ENCODE measurements at regions not wholly inside any gene's neighbourhood (a gene's known extent, or its start where the extent isn't known, plus 50 kb on each side); places are given as distances from the start of the nearest gene placed in this dataset.
"Not testable (repeated sequence)": the region's sequence is repeated elsewhere in the genome, so short reads cannot be mapped to it uniquely, and the experiment has no call there.

DNA sequence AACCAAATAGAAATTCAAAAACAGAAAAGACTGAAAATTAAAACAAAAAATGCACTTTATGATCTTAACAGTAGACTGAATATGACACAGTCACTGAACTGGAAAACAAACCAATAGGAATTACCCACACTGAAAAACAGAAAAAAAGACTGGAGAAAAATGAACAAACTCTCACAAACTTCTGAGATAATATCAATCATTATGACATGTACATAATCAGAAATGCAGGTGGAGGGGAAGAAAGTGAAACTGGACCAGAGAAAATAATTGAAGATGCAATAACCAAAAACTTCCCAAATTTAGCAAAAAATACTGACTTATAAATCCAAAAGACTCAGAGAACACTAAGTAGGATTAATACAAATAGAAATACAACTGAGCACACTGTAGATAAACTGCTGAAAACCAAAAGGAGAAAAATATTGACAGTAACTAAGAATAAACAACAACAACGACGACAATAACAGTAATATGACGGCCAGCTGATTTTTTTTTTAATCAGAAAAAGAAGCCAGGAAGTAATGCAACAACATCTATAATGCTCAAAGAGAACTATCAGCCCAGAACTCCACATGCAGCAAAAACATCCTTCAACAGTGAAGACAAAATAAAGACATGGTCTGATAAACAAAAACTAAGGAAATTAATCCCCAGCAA, 108.1 kb downstream of the ZFAND4 start:
- DNase-seq (ENCODE audit: low read depth): no peak

DNA sequence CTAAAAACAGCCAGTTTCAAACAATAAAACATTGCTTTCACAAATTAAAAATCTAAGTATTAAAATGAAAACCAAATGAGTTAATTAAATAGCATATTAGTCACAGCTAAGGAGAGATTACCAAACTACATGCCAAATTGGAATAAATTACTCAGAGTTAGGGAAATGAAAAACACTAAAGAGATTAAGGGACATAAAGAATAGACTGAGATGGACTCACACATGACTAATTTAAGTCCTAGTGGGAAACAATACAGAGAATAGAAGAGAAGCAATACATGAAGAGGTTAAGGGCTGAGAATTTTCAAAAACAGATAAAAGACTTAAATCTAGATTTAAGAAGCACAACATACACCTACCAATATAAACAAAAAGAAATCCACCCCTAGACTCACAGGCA, 110.6 kb downstream of the ZFAND4 start:
- no peak for DNase-seq (ENCODE audit: low read depth)

DNA sequence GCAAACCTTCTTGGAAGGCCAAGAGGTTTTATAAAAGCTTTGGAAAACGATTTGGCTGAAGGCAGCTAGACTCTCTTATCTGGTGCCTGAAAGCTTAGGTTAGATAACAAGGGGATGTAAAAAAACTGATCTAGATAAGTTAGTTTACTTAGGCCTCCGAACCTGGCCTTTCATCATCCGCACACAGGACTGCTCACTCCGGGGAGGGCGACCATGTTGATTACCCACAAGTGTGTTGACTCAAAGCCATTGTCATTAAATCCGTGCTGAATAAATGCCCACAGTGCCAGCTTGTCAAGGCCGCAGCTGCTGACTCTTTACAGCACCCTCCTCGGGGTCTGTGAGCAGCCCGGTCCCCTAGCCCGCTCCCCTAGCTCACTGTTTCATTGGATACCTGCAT, 112.3 kb downstream of the ZFAND4 start:
- no peak for DNase-seq (ENCODE audit: low read depth)

DNA sequence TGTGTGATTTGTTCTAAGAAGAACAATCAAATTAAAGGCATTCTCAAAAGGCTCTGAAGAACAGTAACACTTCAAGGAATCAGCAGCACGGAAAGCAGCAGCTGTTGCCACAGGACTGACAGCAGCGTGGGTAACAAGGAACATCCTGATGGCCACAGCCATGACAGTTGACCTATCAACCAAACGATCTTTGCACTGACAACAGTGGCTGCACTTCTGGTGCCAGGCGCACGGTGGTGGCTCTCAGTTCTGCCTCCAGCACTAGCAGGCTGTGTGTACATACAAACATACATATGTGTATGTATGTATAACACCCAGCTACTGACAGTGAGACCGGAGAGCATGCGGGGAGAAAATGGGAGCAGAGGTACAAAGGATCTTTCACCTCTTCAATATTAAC, 114.1 kb downstream of the ZFAND4 start:
- DNase-seq (ENCODE audit: low read depth): peak; percentile 45

DNA sequence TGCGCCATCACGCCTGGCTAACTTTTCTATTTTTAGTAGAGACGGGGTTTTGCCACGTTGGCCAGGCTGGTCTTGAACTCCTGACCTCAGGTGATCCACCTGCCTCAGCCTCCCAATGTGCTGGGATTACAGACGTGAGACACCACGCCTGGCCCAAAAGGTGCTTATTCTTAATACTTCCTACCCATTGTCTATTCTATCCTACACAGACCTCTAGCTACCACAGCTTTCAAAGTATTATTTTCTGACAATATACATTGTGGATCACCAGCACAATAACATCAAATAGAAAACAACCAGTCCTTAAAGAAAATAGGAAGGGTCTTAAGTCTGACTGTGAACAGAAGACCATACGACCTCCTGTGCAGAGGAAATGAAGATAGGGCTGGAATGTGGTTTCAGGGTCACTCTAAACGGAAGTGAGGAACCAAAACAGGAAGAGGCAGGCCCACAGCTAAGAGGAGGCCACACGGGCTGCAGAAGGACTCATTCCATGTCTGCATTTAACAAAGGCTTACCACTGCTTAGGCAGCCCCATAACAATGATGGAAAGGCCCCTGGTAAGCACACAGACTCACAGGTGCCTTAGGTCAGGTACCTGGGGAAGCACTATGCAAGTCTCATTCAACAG, 115.2 kb downstream of the ZFAND4 start:
- DNase-seq (ENCODE audit: low read depth): no peak

DNA sequence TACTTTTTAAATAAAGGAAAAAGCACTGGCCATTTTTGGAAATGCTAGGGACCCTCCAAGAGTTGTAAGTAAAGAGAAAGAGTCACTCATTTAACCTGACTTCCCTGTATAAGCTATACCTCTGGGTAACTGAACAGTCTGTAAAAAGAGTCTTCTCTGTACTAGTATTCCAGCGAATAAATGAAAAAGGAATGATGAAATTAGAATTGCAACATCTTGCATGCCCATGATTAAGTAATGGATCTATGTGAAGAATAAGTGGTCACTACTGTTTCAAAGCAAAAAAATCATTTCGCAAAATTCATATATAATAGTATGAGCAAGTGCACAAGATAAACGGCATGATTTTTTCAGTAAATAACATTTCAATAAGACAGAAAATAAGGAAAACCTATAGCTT, 116.8 kb downstream of the ZFAND4 start:
- no peak for DNase-seq (ENCODE audit: low read depth)

DNA sequence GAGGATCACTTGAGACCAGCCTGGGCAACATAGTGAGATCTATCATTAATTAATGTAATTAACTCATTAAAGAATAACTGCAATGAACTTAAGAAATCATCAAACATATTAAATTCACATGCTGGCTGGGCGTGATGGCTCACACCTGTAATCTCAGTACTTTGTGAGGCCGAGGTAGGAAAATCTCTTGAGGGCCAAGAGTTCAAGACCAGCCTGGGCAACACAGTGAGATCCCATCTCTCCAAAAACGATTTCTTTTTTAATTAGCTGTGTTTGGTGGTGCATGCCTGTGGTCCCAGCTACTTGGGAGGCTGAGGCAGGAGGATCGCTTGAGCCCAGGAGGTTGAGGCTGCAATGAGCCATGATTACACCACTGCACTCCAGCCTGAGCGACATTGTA, 117.2 kb downstream of the ZFAND4 start:
- not testable (repeated sequence) for DNase-seq (ENCODE audit: low read depth)

DNA sequence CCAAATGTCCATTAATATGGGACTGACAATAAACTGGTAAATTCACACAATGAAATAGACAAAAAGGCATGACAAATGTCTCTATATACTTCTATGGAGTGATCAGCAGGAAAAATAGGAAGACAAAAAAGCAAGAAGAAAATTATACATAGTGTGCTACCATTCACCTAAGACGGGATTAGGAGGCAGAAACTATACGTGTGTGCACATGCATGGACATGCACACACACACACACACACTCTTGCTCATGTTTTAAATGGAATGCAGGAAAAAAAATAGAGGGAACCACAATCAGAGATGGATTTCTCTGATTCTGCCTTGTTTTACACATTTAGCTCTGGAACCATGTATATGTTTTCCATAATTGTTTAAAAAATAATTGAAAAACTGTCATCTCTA, 119.0 kb downstream of the ZFAND4 start:
- DNase-seq (ENCODE audit: low read depth): no peak

DNA sequence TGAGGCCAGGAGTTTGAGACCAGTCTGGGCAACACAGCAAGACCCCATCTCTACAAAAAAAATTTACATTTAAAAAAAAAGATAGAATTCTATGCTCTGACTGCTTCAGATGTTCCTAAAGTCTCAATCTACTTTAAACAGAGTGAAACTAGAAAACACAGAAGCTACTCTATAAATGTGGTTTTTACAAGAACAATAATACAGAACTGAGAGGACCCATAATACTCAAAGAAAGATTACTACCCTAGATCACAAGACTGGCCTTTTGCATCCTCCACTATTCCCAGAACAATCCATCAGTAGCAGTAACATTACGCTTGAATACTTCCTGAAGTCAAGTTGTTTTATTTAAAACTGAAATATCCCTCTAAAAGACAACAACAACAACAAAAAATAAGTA, 119.4 kb downstream of the ZFAND4 start:
- no peak for DNase-seq (ENCODE audit: low read depth)

DNA sequence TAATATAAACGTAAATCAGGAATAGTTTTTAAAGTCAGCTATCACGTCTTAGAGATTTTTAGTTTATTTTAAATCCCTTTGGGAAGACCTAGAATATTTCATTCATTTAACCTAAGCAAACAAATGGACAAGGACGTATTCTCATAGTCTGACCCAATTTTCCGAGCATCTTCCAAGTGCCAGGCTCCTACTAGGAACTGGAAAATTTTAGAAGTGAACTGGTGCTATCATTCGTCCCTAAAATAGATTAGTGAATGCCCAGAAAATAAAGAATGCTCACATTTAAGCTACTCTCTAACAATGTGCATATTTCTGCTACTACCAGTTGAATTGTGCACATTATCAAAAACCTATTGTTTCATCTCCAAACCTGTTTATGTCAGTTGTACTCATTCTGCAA, 120.1 kb downstream of the ZFAND4 start:
- DNase-seq (ENCODE audit: low read depth): no peak

DNA sequence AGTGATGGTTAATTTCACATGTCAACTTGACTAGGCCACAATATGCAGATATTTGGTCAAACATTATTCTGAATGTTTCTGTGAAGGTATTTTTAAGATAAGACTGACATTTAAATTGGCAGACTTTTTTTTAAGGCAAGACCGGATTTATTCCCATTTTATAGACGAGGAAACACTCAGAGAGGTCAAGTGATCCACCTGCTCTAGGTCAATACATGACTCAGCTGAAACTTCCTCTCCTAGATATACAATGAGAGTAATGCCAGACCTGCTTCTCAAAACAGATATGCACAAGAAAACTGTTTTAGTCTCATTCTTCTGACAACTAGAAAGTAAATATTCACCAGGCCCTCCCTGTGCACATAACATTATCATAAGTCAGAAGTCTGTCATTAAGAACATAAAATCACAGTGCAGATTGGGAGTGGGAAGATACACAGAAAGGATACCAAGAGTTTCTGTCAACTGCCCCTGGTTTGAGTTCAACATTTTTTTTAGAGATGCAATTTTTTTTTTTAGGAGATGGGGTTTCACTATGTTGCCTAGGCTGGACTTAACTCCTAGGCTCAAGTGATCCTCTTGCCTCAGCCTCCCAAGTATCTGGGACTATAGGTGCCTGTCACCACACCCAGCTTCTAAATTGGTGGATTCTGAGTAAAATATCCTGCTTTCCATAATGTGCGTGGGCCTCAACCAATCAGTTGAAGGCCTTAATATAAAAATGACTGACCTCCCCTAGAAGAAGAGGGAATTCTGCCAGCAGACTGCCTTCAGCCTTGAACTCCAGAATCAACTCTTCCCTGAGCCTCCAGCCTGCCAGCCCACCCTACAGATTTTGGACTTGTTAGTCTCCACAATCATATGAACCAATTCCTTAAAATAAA, 121.4 kb downstream of the ZFAND4 start:
- no peak for DNase-seq (ENCODE audit: low read depth)

DNA sequence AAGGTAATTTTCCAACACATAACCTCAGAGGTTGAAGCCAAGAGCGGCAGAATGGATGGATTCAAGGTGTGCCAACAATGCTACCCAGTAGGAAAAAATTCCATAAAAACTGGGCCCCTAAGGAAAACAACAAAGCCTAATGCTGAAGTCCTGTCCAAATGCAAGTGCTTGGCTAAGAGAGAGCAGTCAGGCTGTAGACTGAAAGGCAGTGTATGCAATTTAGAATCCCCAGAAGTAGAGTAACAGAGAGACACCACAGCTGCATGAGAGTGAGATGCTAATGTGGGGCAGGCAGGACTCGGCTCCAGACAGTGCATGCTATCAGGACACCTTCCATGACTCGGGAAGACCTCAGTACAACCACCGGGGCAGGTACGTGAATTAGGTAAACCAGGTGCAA, 124.5 kb downstream of the ZFAND4 start:
- DNase-seq (ENCODE audit: low read depth): no peak

DNA sequence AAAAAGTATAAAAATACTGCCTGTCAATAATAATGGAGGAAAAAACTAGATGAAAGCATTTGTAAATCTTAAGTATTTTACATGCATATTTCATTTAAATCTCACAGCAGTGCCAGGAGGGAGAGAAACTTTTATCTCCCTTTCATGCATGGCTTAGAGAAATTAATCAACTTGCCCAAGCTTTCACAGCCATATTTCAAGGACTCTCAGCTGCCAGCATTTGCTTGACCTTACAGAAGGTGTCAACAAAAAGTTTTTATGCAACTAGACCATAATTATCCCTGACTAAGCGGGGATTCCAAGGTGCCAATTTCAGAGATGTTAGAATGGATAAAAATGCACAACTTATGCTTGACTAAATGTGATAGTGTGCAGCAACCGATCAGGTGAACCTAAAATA, 125.4 kb downstream of the ZFAND4 start:
- no peak for DNase-seq (ENCODE audit: low read depth)

DNA sequence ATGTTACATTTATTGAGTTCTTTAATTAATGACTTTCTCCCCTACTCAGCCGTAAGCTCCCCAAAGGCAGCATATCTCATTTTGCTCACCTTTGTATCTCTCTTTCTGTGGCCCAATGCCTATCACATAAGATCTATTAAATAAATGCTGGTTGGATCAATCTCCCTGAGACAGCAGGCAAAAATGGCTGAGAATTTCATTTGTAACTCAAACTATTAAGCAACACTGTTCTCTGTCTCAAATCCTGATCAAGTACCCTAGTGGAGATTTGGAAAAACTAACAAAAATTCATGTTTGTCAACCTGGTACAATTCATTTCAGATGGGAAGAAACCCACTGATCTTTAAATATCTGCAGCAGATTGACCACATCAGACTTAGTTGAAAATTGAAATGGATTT, 127.4 kb downstream of the ZFAND4 start:
- no peak for DNase-seq (ENCODE audit: low read depth)

DNA sequence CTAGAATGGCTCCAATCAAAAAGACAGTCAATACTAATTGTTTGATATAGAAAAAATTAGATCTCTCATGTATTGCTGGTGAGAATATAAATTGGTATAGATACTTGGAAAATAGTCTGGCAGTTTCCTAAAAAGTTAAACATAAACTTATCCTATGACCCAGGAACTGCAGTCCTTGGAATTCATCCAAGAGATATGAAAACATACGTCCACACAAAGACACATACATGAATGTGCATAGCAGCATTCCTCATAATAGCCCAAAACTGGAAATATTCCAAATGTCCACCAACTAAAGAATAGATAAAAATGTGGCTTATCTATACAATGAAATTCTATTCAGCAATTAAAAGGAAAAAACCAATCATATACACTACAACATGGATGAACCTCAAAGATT, 128.4 kb downstream of the ZFAND4 start:
- DNase-seq (ENCODE audit: low read depth): no peak

DNA sequence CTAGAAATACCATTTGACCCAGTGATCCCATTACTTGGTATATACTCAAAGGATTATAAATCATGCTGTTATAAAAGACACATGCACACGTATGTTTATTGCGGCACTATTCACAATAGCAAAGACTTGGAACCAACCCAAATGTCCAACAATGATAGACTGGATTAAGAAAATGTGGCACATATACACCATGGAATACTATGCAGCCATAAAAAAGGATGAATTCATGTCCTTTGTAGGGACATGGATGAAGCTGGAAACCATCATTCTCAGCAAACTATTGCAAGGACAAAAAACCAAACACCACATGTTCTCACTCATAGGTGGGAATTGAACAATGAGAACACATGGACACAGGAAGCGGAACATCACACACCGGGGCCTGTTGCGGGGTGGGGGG, 131.5 kb downstream of the ZFAND4 start:
- DNase-seq (ENCODE audit: low read depth): not testable (repeated sequence)

DNA sequence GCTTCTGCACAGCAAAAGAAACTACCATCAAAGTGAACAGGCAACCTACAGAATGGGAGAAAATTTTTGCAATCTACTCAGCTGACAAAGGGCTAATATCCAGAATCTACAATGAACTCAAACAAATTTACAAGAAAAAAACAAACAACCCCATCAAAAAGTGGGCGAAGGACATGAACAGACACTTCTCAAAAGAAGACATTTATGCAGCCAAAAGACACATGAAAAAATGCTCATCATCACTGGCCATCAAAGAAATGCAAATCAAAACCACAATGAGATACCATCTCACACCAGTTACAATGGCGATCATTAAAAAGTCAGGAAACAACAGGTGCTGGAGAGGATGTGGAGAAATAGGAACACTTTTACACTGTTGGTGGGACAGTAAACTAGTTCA, 132.0 kb downstream of the ZFAND4 start:
- DNase-seq (ENCODE audit: low read depth): not testable (repeated sequence)

DNA sequence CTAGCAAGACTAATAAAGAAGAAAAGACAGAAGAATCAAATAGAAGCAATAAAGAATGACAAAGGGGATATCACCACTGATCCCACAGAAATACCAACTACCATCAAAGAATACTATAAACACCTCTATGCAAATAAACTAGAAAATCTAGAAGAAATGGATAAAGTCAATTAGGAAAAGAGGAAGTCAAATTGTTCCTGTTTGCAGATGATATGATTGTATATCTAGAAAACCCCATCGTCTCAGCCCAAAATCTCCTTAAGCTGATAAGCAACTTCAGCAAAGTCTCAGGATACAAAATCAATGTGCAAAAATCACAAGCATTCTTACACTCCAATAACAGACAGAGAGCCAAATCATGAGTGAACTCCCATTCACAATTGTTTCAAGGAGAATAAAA, 133.0 kb downstream of the ZFAND4 start:
- DNase-seq (ENCODE audit: low read depth): not testable (repeated sequence)

DNA sequence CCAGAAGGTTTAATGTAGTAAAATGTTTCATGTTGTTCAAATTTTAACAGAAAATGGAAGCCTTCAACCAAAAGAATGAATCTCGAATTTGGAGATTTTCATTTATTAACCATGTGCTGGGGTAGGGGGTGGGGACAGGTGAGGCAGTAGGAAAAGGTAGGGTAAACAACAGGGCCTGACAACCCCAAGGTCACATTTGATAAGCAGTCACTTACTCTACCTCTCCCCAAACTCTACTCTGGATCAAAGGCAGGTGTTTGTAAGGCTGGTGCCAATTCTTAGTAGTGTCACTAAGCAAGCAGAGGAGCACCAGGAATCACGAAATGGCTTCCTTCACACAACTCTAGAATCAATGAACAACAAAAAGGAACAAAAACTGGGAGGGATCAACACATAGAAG, 138.0 kb downstream of the ZFAND4 start:
- no peak for DNase-seq (ENCODE audit: low read depth)

DNA sequence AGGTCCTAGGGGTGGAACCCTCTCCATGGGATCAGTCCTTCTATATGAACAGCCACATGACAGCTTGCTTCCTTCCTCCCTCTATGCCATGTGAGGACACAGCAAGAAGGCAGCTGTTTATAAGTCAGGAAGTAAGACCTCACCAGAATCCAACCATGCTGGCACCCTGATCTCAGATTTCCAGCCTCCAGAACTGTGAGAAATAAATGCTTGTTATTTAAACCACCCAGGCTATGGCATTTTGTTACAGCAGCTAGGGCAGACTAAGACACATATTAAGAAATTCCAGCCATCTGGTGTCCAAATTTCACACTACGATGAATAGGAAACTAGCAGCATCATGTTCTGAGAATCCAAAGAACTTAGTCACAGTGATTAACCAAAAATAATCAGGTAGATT, 140.1 kb downstream of the ZFAND4 start:
- DNase-seq (ENCODE audit: low read depth): peak; percentile 22

DNA sequence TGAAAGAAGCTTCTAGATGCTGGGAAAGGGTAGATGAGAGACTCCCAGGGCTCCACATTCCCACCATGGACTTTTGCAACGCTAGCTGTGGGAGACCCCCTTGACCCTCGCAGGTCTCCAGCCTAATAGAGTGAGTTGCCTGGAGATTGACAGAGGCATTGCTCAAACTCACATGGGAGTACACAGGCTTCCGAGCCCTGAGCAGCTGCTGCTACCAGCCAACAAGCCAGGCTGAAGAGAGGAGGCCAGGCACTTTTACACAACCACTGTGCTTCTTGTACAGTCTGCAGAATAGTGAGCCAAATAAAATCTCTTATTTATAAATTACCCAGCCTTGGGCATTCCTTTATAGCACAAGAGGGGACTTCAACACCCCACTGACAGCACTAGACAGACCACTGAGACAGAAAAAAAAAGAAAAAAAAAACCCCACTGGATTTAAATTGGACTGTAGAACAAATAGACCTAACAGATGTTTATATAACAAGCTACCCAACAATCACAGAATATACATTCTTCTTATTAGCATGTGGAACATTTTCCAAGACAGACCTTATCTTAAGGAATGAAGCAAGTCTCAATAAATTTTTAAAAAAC, 146.2 kb downstream of the ZFAND4 start:
- peak; percentile 9 for DNase-seq (ENCODE audit: low read depth)

DNA sequence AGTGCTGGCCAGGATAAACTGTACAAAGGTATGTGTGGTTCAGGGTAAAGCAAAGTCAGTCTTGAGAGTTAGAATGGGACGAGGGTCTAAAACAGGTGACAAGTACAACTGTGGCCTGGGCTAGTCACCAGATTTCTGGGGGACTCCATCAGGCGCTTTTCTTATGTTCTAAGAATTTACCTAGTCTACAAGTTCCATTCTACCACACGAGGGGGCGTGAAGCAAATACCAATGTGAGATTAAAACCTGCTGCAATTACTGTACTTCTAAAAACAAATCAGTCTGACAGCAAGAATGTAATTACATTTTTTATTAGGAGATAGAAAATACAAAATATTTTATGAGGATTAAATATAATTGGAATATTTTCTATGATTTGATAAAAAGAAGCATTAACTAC, 146.5 kb downstream of the ALOX5 start:
- DNase-seq (ENCODE audit: low read depth): no peak

All from myocyte (in vitro differentiated cells).